IPS-18c (cell line): ENCODE measurements at regions not wholly inside any gene's neighbourhood (a gene's known extent, or its start where the extent isn't known, plus 50 kb on each side); places are given as distances from the start of the nearest gene placed in this dataset.

Source experiments
- H3K4me3 ChIP-seq: 2 replicates; pipeline ENCODE4 v1.7.0; 2013; ENCODE audit warnings: low read depth, mild to moderate bottlenecking, low read length, moderate library complexity; ENCODE audit not compliant: insufficient read depth
- H3K9me3 ChIP-seq: one replicate; pipeline ENCODE4 v1.6.1; 2013; ENCODE audit warnings: mild to moderate bottlenecking, low read length, moderate library complexity; ENCODE audit not compliant: control insufficient read depth, insufficient read depth

GRCh38 chr16:9262941-9263715 lies 171.7 kb downstream of the HAPSTR1 start:
- H3K4me3 ChIP-seq: no peak overlapping the region
- no peaks in the 10 kb centered on the region for H3K9me3 ChIP-seq

DNA sequence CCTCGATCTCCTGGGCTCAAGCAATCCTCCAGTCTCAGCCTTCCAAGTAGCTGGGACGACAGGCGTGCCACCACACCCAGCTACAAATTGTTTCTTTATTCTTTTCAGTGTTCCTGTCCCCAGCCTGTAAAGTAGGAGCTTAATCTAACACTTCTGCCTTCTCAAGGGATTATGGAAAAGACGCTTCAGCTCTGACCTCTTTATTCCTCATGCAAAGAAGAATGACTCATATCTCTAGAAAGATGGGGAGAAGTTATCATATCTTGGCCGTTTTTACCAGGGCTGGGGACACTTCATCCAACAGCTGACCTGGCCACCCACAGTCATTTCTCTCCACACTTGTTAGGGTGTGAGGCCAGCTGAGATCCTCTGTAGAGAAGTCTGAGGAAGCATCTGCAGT lies 172.6 kb downstream of the HAPSTR1 start:
- H3K4me3 ChIP-seq: no peak overlapping the region
- H3K9me3 ChIP-seq: no peaks in the 10 kb centered on the region

DNA sequence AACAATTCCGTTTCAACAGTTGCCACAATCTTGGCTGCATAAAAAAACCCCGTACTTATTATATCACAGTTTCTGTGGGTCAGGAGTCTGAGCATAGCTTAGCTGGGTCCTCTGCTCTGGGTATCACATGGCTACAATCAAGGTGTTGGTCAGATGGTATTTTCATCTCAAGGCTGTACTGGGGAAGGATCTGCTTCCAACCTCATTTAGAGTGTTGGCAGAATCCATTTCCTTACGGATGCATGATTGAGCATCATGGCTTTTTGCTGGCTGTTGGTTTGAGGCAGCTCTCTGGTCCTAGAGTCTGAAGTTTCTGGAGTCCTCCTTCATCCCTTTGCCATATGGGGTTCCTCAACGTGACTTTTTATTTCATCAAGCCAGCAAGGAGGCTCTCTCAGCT lies 177.0 kb downstream of the HAPSTR1 start:
- no peak overlapping the region for H3K4me3 ChIP-seq
- H3K9me3 ChIP-seq: no peaks in the 10 kb centered on the region

- H3K9me3 ChIP-seq: no peaks in the 10 kb centered on the region
- no peak overlapping the region for H3K4me3 ChIP-seq
Measured at GRCh38 chr16:9270424-9270823, 179.0 kb downstream of the HAPSTR1 start.

DNA sequence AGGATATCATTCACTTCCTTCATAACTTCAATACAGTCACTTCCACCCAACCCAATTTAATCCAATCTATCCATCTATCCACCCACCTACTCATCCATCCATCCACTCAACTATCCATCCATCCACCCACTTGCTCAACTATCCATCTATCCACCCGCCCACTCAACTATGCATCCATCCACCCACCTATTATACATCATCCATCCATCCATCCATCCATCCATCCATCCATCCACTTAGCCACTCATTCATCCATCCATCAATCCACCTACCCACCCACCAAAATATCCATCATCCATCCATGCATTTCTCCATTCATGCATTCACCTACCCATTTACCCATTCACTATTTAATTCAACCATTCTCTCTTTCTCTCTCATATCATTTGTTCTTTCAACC lies 179.5 kb downstream of the HAPSTR1 start:
- H3K4me3 ChIP-seq: no peak overlapping the region

GRCh38 chr16:9271841-9272240 lies 180.4 kb downstream of the HAPSTR1 start:
- H3K4me3 ChIP-seq: no peak overlapping the region
- H3K9me3 ChIP-seq: no peaks in the 10 kb centered on the region

More for the DNA sequence above, 179.5 kb downstream of the HAPSTR1 start:
- no peaks in the 10 kb centered on the region for H3K9me3 ChIP-seq

GRCh38 chr16:9275377-9275776 lies 183.9 kb downstream of the HAPSTR1 start:
- H3K4me3 ChIP-seq: no peak overlapping the region
- peaks cover 2% of the 10 kb centered on the region for H3K9me3 ChIP-seq

DNA sequence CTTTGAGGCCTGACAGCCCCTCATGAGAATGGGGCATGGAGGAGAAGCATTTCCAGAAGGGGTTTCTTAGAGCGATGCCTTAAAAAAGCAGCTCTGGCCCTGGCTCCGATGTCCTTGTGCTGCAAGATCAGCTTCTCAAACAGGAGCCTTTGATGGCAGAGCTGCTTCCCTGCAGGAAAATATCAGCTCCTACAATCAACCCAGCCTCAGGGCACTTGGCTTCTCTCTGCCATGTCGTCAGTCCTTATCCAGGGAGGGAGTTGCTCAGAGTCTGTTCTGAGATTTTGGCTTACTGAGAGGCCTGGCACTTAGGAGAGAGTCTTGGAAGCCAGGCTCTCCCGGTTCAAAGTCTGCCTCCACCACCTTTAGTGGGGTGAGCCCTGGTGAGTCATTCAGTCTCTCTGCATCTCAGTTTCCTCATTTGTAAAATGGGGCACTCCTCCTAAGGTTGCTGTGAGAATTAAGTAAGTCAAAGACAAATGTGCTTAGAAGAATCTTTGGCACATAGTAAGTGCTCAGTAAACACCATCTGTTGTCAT lies 184.4 kb downstream of the HAPSTR1 start:
- Histone ChIP-seq H3K4me3 (no peak overlapping the region), H3K9me3 (peaks cover 2% of the 10 kb centered on the region)

DNA sequence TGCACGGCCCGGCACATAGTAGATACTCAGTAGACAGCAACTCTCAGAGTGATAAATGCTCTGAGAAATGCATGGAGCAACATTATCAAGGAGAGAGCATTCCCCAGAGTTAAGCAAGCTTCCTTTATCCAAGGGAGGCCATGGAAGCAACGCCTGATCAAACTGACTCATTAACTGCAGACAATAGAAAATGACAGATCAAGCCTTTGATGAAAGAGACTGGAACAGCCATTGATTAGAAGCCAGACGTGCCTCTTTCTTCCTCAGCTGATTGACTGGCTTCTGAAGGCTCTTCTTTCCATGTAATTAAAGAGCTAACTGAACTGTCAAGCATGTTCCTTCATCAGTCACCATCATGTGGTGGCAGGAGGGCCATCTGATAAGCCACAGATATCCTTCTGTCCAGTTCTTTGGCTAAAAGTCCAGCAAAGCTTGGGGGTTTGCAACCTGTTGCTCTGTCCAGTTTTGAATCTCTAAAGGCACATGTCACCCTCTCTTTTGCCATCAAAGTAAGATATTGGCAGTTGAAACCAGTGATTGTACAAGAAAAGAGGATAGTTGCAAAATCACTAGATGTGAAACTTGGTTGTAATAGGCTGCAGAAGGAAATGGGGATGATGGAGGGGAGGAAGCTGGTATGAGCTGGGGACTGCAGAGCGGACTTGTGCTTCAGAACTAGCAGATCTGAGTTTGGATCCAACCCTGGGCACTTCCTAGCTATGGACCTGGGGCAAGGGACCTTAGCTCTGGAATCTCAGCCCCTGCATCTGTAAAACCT lies 188.0 kb downstream of the HAPSTR1 start:
- H3K9me3 ChIP-seq: peaks cover 2% of the 10 kb centered on the region
- no peak overlapping the region for H3K4me3 ChIP-seq

GRCh38 chr16:9280069-9280466 lies 188.6 kb downstream of the HAPSTR1 start:
- no peak overlapping the region for H3K4me3 ChIP-seq
- peaks cover 2% of the 10 kb centered on the region for H3K9me3 ChIP-seq

DNA sequence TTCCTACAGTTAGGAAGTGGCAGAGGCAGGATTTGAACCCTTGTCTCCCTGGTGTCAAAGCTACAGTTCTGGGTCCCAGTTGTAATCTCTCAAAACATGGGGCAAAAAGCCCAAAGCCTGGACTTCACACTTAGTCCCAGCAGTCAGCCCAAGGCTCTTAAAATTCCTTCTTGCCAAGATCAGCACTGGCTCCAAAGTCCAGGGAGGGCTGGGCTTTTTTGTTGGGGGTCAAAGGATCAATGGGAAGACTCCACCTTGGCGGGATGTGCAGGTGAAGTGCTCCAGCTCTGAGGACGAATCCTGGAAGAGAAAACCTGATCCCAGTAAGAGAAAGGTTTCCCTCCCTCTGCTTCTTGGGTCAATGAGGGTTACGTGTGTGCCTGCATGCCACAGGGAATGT lies 195.5 kb downstream of the HAPSTR1 start:
- no peaks in the 10 kb centered on the region for H3K9me3 ChIP-seq
- H3K4me3 ChIP-seq: no peak overlapping the region

DNA sequence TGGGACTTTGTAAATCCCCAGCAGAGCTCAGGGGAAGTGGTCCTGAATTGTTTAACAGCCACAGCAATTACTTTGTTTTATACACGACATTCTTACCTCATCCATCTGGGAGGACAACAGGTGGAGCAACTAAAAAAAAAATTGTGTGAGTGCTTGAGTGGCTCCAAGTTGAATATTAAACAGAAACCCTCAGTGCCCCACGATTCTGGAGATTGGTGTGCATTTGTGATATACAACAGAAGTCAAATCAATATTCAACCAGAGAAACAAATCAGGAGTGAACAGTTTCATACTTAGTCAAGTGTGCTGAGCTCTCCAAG lies 204.8 kb downstream of the HAPSTR1 start:
- no peaks in the 10 kb centered on the region for H3K9me3 ChIP-seq
- no peak overlapping the region for H3K4me3 ChIP-seq

GRCh38 chr16:9297437-9298113 lies 206.1 kb downstream of the HAPSTR1 start:
- H3K9me3 ChIP-seq: no peaks in the 10 kb centered on the region
- no peak overlapping the region for H3K4me3 ChIP-seq

GRCh38 chr16:9300252-9300651 lies 208.8 kb downstream of the HAPSTR1 start:
- no peaks in the 10 kb centered on the region for H3K9me3 ChIP-seq
- no peak overlapping the region for H3K4me3 ChIP-seq

- Histone ChIP-seq H3K4me3 (no peak overlapping the region), H3K9me3 (no peaks in the 10 kb centered on the region)
Measured at GRCh38 chr16:9302072-9302471, 210.6 kb downstream of the HAPSTR1 start.

DNA sequence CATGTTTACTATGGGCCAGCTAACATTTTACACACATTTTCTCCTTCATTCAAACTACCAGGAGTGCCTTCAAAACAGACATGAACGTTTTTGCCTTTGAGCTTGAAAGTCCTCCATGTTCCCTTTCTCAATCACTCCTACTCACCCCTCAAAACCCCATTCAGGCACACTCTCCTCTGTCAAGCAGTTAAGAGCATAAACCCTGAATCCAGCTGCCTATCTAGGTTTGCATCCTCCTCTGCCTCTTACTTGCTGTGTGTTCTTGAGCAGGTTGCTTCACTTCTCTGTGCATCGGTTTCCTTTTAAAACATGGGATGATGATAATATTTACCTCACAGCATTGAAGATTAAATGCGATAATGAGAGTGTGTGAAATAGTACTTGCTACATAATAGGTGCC lies 215.3 kb downstream of the HAPSTR1 start:
- no peak overlapping the region for H3K4me3 ChIP-seq

DNA sequence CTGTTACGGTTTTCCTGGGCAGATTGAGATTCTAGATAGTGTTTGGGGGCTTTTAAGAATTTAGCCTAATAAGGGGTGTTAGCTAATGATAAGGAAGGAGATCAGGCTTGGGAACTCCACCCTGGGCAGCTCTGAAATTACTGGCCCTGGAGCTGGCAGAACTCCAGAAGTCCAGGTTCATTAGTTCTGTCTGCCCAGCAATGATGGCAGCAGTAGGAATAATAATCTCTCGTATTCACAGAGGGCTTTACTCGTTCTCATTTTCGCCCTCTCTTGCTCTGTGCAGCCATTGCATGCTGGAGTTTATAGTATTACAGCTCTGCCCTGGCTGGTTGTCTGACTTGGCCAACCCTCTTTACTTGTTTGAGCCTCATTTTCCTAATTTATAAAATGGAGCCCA lies 216.0 kb downstream of the HAPSTR1 start:
- H3K4me3 ChIP-seq: no peak overlapping the region
- no peaks in the 10 kb centered on the region for H3K9me3 ChIP-seq

More for the DNA sequence above, 215.3 kb downstream of the HAPSTR1 start:
- no peaks in the 10 kb centered on the region for H3K9me3 ChIP-seq

- H3K4me3 ChIP-seq: no peak overlapping the region
- peaks cover 3% of the 10 kb centered on the region for H3K9me3 ChIP-seq
Measured at GRCh38 chr16:9308356-9308801, 216.9 kb downstream of the HAPSTR1 start.
